ENCODE measurements at regions not wholly inside any gene's neighbourhood (a gene's known extent, or its start where the extent isn't known, plus 50 kb on each side); places are given as distances from the start of the nearest gene placed in this dataset.

- TF ChIP-seq RFX5 (IDR thresholded peaks at IDR 0.05; ENCODE audit: low read length) = no peak
- no peak for TF ChIP-seq FOXJ3 (CRISPR knock-in tag; IDR thresholded peaks at IDR 0.05)
- no peak for TF ChIP-seq POLR2AphosphoS5 (IDR thresholded peaks at IDR 0.05; ENCODE audit: low read depth, low read length)
- no peak for TF ChIP-seq SMC3 (IDR thresholded peaks at IDR 0.05; ENCODE audit: low read depth, low read length)
- no peak for TF ChIP-seq CTCF (IDR thresholded peaks at IDR 0.05)
- TF ChIP-seq YY1 (IDR thresholded peaks at IDR 0.05; ENCODE audit: low read depth) = no peak
- TF ChIP-seq TCF12 (IDR thresholded peaks at IDR 0.05) = no peak
- no peak for TF ChIP-seq USF2 (IDR thresholded peaks at IDR 0.05; ENCODE audit: borderline replicate concordance, low read depth, low read length)
- no peak for TF ChIP-seq MXI1 (IDR thresholded peaks at IDR 0.05; ENCODE audit: low read depth, low read length)
- TF ChIP-seq EZH2phosphoT487 (IDR thresholded peaks at IDR 0.05; ENCODE audit: borderline replicate concordance, low read depth) = no peak
- no peak for TF ChIP-seq TAF1 (IDR thresholded peaks at IDR 0.05; ENCODE audit: borderline replicate concordance, low read depth, low read length)
- TF ChIP-seq GABPA (IDR thresholded peaks at IDR 0.05; ENCODE audit: low read depth) = no peak
- TF ChIP-seq USF1 (IDR thresholded peaks at IDR 0.05; ENCODE audit: borderline replicate concordance, low read depth) = no peak
Observed at GRCh38 chr9:26658476-26658875, 234.1 kb downstream of the CAAP1 start.

All from SK-N-SH (cell line).